Nephron progenitor cell (in vitro differentiated cells): ENCODE measurements at regions not wholly inside any gene's neighbourhood (a gene's known extent, or its start where the extent isn't known, plus 50 kb on each side); places are given as distances from the start of the nearest gene placed in this dataset.

Source experiments
- DNase-seq: peaks from one replicate; pipeline ENCODE4 v3.0.0; 2021
- H3K27ac Mint-ChIP-seq: 2 replicates; pipeline ENCODE4 v1.8.0; 2021; ENCODE audit warnings: mild to moderate bottlenecking, moderate library complexity, mixed read lengths
- H3K27me3 Mint-ChIP-seq: 2 replicates; pipeline ENCODE4 v1.8.0; 2021; ENCODE audit warnings: mild to moderate bottlenecking, low read depth, mixed read lengths; ENCODE audit not compliant: poor library complexity
- H3K36me3 Mint-ChIP-seq: 2 replicates; pipeline ENCODE4 v1.8.0; 2021; ENCODE audit warnings: low read depth, mixed read lengths
- H3K4me1 Mint-ChIP-seq: 2 replicates; pipeline ENCODE4 v1.8.0; 2021; ENCODE audit warnings: mixed read lengths
- H3K4me3 Mint-ChIP-seq: 2 replicates; pipeline ENCODE4 v1.8.0; 2021; ENCODE audit warnings: mild to moderate bottlenecking, moderate library complexity, mixed read lengths
- H3K9me3 Mint-ChIP-seq: 2 replicates; pipeline ENCODE4 v1.8.0; 2021; ENCODE audit warnings: mild to moderate bottlenecking, moderate library complexity, mixed read lengths
- CTCF ChIP-seq: fragments of 200-600 bp; sonication (generic); IDR thresholded peaks from 2 replicates; pipeline ENCODE4 v1.5.0; 2021; ENCODE audit warnings: antibody characterized with exemption

- TF ChIP-seq CTCF = no peak
- H3K27me3 Mint-ChIP-seq = peaks cover 1% of the 10 kb centered on the region
- H3K27ac Mint-ChIP-seq = no peak overlapping the region
- H3K4me3 Mint-ChIP-seq = no peak overlapping the region
- peaks cover 12% of the 10 kb centered on the region for H3K4me1 Mint-ChIP-seq
- H3K36me3 Mint-ChIP-seq = no peaks in the 10 kb centered on the region
- H3K9me3 Mint-ChIP-seq = peaks cover 3% of the 10 kb centered on the region
- no peak for DNase-seq
Measured at GRCh38 chr6:63371104-63371715, 51.4 kb upstream of the LGSN start.

GRCh38 chr6:63372951-63373533 is 53.3 kb upstream of the LGSN start:
- no peaks in the 10 kb centered on the region for H3K36me3 Mint-ChIP-seq
- peaks cover 12% of the 10 kb centered on the region for H3K4me1 Mint-ChIP-seq
- H3K27ac Mint-ChIP-seq = no peak overlapping the region
- no peak for DNase-seq
- H3K27me3 Mint-ChIP-seq = no peaks in the 10 kb centered on the region
- no peaks in the 10 kb centered on the region for H3K9me3 Mint-ChIP-seq
- no peak for TF ChIP-seq CTCF
- H3K4me3 Mint-ChIP-seq = no peak overlapping the region

- Mint-ChIP-seq H3K9me3 (peaks cover 5% of the 10 kb centered on the region), H3K4me1 (no peaks in the 10 kb centered on the region), H3K4me3 (no peak overlapping the region), H3K27me3 (peaks cover 5% of the 10 kb centered on the region), H3K27ac (no peak overlapping the region), H3K36me3 (no peaks in the 10 kb centered on the region)
- no peak for DNase-seq
- TF ChIP-seq CTCF = no peak
Measured at GRCh38 chr6:63389191-63389844, 69.5 kb upstream of the LGSN start.

- peaks cover 5% of the 10 kb centered on the region for H3K9me3 Mint-ChIP-seq
- H3K27me3 Mint-ChIP-seq = peaks cover 8% of the 10 kb centered on the region
- DNase-seq = no peak
- TF ChIP-seq CTCF = no peak
- H3K36me3 Mint-ChIP-seq = no peaks in the 10 kb centered on the region
- no peak overlapping the region for H3K4me3 Mint-ChIP-seq
- H3K27ac Mint-ChIP-seq = no peak overlapping the region
- H3K4me1 Mint-ChIP-seq = no peaks in the 10 kb centered on the region
Measured at GRCh38 chr6:63391203-63391970, 71.6 kb upstream of the LGSN start.

GRCh38 chr6:63392092-63392724 is 72.4 kb upstream of the LGSN start:
- H3K9me3 Mint-ChIP-seq = peaks cover 5% of the 10 kb centered on the region
- DNase-seq = no peak
- H3K27ac Mint-ChIP-seq = no peak overlapping the region
- H3K36me3 Mint-ChIP-seq = no peaks in the 10 kb centered on the region
- no peaks in the 10 kb centered on the region for H3K4me1 Mint-ChIP-seq
- H3K27me3 Mint-ChIP-seq = peaks cover 8% of the 10 kb centered on the region
- H3K4me3 Mint-ChIP-seq = no peak overlapping the region
- no peak for TF ChIP-seq CTCF
